HEK293 (cell line): ENCODE measurements at regions not wholly inside any gene's neighbourhood (a gene's known extent, or its start where the extent isn't known, plus 50 kb on each side); places are given as distances from the start of the nearest gene placed in this dataset.

Source experiments
- CTCF ChIA-PET: fragments of 350-600 bp; formaldehyde crosslinking; extraction: SDS; loops from one replicate; lab custom pipeline; 2021; ENCODE audit warnings: antibody characterized with exemption; lab: Yijun Ruan, JAX
- POLR2A ChIA-PET: fragments of 300-600 bp; formaldehyde crosslinking; extraction: SDS; loops from one replicate; lab custom pipeline; 2020; ENCODE audit warnings: antibody characterized with exemption, inconsistent platforms; lab: Yijun Ruan, JAX
- H3K27ac ChIP-seq: fragments of 200-500 bp; sonication (Bioruptor generic); 2 replicates; pipeline ENCODE4 v1.5.1; 2014; ENCODE audit warnings: low read depth, low read length, control low read depth, inconsistent platforms; ENCODE audit errors: extremely low read depth
- H3K36me3 ChIP-seq, 2 experiments: fragments of 200-500 bp in 1 of 2; sonication (Bioruptor generic) in 1 of 2; 1 replicate in 1 of 2; 2 replicates in 1 of 2; pipeline ENCODE4 v1.5.1; 2014 to 2017; ENCODE audit warnings: inconsistent platforms in 2 of 2, low read length in 2 of 2; ENCODE audit not compliant: control insufficient read depth in 2 of 2, insufficient read depth in 1 of 2
- H3K4me1 ChIP-seq: fragments of 200-500 bp; sonication (Bioruptor generic); 2 replicates; pipeline ENCODE4 v1.5.1; 2014; ENCODE audit warnings: mild to moderate bottlenecking, low read length, inconsistent platforms; ENCODE audit not compliant: control insufficient read depth, insufficient read depth
- H3K4me3 ChIP-seq: 2 replicates; pipeline ENCODE4 v1.5.1; 2011; ENCODE audit warnings: low read depth, mild to moderate bottlenecking, control low read depth, low read length, moderate library complexity
- H3K9me3 ChIP-seq: fragments of 200-500 bp; sonication (Bioruptor generic); 2 replicates; pipeline ENCODE4 v1.5.1; 2014; ENCODE audit warnings: low read depth, low read length, inconsistent platforms; ENCODE audit not compliant: control insufficient read depth, insufficient read depth
- KLF16 ChIP-seq: fragments of 450-650 bp; formaldehyde crosslinking; IDR thresholded peaks from 2 replicates; pipeline ENCODE4 v1.5.1; 2017; ENCODE audit warnings: missing biosample characterization, missing genetic modification characterization
- KLF17 ChIP-seq: fragments of 450-650 bp; formaldehyde crosslinking; IDR thresholded peaks from 2 replicates; pipeline ENCODE4 v1.5.1; 2016; ENCODE audit warnings: missing biosample characterization, missing genetic modification characterization
- PBX3 ChIP-seq: sonication (generic); formaldehyde crosslinking; IDR thresholded peaks from 2 replicates; pipeline ENCODE4 v1.8.1; 2022; ENCODE audit warnings: mild to moderate bottlenecking, moderate library complexity, missing genetic modification reagents
- SP3 ChIP-seq: fragments of 450-650 bp; formaldehyde crosslinking; IDR thresholded peaks from 2 replicates; pipeline ENCODE4 v1.5.1; 2016; ENCODE audit warnings: missing biosample characterization, missing genetic modification characterization
- ZBTB8A ChIP-seq: fragments of 450-650 bp; formaldehyde crosslinking; IDR thresholded peaks from 2 replicates; pipeline ENCODE4 v1.5.1; 2016; ENCODE audit warnings: missing biosample characterization, missing genetic modification characterization
- ZNF175 ChIP-seq: fragments of 450-650 bp; formaldehyde crosslinking; IDR thresholded peaks from 2 replicates; pipeline ENCODE4 v1.5.1; 2016; ENCODE audit warnings: missing biosample characterization, missing genetic modification characterization
- ZNF184 ChIP-seq: fragments of 450-650 bp; IDR thresholded peaks from 2 replicates; pipeline ENCODE4 v1.5.1; 2018; ENCODE audit warnings: missing biosample characterization, mild to moderate bottlenecking, missing genetic modification characterization
- ZNF513 ChIP-seq: fragments of 450-650 bp; IDR thresholded peaks from 2 replicates; pipeline ENCODE4 v1.5.1; 2018; ENCODE audit warnings: missing biosample characterization, missing genetic modification characterization
- ZNF518A ChIP-seq: fragments of 450-650 bp; formaldehyde crosslinking; conservative IDR thresholded peaks from 2 replicates; pipeline ENCODE4 v1.5.1; 2016; ENCODE audit warnings: low read depth, missing biosample characterization, missing genetic modification characterization
- ZNF596 ChIP-seq: fragments of 450-650 bp; IDR thresholded peaks from 2 replicates; pipeline ENCODE4 v1.5.0; 2018; ENCODE audit warnings: missing biosample characterization, mild to moderate bottlenecking, missing genetic modification characterization, moderate library complexity
- ZNF624 ChIP-seq: fragments of 450-650 bp; formaldehyde crosslinking; IDR thresholded peaks from 2 replicates; pipeline ENCODE4 v1.5.1; 2017; ENCODE audit warnings: missing biosample characterization, missing genetic modification characterization
- ZNF664 ChIP-seq: fragments of 450-650 bp; formaldehyde crosslinking; IDR thresholded peaks from 2 replicates; pipeline ENCODE4 v1.5.1; 2016; ENCODE audit warnings: missing biosample characterization, missing genetic modification characterization
- ZNF677 ChIP-seq: fragments of 450-650 bp; IDR thresholded peaks from 2 replicates; pipeline ENCODE4 v1.5.0; 2018; ENCODE audit warnings: missing biosample characterization, mild to moderate bottlenecking, missing genetic modification characterization, moderate library complexity
- ZNF76 ChIP-seq: fragments of 450-650 bp; formaldehyde crosslinking; IDR thresholded peaks from 2 replicates; pipeline ENCODE4; 2016; ENCODE audit warnings: low read depth, missing biosample characterization, missing genetic modification characterization, borderline replicate concordance
- ZNF843 ChIP-seq: fragments of 450-650 bp; formaldehyde crosslinking; IDR thresholded peaks from 2 replicates; pipeline ENCODE4 v1.5.1; 2016; ENCODE audit warnings: missing biosample characterization, missing genetic modification characterization
- TF ChIP-seq, protein P1 (sequence below): fragments of 450-650 bp; formaldehyde crosslinking; IDR thresholded peaks from 2 replicates; pipeline ENCODE4 v1.5.1; 2016; ENCODE audit warnings: missing biosample characterization, missing genetic modification characterization
- TF ChIP-seq, protein P2 (sequence below): fragments of 450-650 bp; formaldehyde crosslinking; IDR thresholded peaks from 2 replicates; pipeline ENCODE4 v1.5.1; 2016; ENCODE audit warnings: missing biosample characterization, missing genetic modification characterization
- TF ChIP-seq, protein P3 (sequence below): fragments of 450-650 bp; formaldehyde crosslinking; IDR thresholded peaks from 2 replicates; pipeline ENCODE4 v1.5.1; 2017; ENCODE audit warnings: missing biosample characterization, missing genetic modification characterization

DNA sequence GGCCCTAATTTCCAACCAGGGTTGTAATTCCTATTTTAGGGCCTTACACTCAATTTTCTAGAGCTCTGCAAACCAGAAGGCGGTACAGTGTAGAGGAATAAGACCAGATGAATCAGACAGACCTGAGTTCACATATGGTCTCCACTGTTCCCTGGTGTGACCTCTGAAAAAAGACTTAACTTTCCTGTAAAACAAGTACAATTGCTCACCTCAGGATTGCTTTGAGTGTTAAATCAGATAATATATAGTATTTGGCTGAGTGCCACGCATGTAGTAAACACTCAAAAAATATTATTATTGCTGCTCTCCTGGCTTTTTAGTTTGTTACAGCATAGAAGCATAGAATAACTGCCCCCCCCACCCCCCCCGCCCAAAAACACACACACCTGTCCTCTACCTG lies 51.0 kb upstream of the STT3B start (continued):
- no peak for TF ChIP-seq ZNF518A
- TF ChIP-seq ZNF175, result no peak
- TF ChIP-seq, protein P1, sequence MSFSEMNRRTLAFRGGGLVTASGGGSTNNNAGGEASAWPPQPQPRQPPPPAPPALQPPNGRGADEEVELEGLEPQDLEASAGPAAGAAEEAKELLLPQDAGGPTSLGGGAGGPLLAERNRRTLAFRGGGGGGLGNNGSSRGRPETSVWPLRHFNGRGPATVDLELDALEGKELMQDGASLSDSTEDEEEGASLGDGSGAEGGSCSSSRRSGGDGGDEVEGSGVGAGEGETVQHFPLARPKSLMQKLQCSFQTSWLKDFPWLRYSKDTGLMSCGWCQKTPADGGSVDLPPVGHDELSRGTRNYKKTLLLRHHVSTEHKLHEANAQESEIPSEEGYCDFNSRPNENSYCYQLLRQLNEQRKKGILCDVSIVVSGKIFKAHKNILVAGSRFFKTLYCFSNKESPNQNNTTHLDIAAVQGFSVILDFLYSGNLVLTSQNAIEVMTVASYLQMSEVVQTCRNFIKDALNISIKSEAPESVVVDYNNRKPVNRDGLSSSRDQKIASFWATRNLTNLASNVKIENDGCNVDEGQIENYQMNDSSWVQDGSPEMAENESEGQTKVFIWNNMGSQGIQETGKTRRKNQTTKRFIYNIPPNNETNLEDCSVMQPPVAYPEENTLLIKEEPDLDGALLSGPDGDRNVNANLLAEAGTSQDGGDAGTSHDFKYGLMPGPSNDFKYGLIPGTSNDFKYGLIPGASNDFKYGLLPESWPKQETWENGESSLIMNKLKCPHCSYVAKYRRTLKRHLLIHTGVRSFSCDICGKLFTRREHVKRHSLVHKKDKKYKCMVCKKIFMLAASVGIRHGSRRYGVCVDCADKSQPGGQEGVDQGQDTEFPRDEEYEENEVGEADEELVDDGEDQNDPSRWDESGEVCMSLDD (tag by site-specific recombination), result no peak
- TF ChIP-seq ZNF513 (tag by site-specific recombination), result no peak
- TF ChIP-seq ZNF624 (tag by site-specific recombination), result no peak
- TF ChIP-seq, all 188 proteins: peak for 0

DNA sequence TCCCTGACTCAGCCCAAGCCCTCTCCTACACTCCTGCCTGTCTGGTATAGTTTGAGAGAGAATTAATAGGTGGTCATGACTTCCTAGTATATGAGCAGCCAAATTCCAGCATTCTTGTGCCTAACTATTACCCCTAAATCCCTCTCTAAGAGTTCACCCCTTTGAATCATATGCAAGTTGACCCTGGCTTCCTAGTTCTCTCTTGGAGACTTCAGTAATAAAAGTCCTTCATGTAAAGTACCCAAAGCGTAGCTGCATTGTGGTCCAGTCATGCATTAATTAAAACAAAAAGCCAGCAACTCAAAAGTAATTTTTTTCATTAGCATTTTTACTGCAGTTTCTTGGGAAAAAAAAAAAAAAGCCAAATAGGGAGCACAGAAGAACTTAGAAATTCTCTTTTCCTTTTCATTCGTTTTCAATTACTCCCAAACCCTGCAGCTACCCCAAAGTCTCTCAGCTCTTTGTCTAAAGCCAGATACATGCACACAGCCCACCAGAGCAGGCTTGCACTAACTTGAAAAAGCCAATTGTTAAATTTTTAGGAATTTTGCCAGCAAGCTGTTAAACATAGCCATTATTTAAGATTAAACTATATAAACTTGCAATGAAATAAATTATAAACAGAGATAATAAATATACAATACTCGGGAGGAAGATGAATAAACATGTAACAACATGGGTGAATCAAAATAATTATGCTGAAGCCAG lies 50.1 kb upstream of the STT3B start:
- ChIA-PET POLR2A (no interaction called here), CTCF (no interaction called here)
- no peak overlapping the region for H3K4me3 ChIP-seq
- no peaks in the 10 kb centered on the region for H3K4me1 ChIP-seq
- H3K9me3 ChIP-seq, result no peaks in the 10 kb centered on the region
- no peak overlapping the region for H3K27ac ChIP-seq
- no peaks in the 10 kb centered on the region for H3K36me3 ChIP-seq
- no peak for TF ChIP-seq KLF17 (tag by site-specific recombination)
- TF ChIP-seq SP3 (tag by site-specific recombination), result no peak
- TF ChIP-seq ZNF76, result no peak
- no peak for TF ChIP-seq ZNF843
- TF ChIP-seq KLF16 (tag by site-specific recombination), result no peak
- TF ChIP-seq, protein P2, sequence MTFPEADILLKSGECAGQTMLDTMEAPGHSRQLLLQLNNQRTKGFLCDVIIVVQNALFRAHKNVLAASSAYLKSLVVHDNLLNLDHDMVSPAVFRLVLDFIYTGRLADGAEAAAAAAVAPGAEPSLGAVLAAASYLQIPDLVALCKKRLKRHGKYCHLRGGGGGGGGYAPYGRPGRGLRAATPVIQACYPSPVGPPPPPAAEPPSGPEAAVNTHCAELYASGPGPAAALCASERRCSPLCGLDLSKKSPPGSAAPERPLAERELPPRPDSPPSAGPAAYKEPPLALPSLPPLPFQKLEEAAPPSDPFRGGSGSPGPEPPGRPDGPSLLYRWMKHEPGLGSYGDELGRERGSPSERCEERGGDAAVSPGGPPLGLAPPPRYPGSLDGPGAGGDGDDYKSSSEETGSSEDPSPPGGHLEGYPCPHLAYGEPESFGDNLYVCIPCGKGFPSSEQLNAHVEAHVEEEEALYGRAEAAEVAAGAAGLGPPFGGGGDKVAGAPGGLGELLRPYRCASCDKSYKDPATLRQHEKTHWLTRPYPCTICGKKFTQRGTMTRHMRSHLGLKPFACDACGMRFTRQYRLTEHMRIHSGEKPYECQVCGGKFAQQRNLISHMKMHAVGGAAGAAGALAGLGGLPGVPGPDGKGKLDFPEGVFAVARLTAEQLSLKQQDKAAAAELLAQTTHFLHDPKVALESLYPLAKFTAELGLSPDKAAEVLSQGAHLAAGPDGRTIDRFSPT (tag by site-specific recombination), result no peak
- no peak for TF ChIP-seq PBX3 (CRISPR knock-in tag)
- TF ChIP-seq ZNF677 (tag by site-specific recombination), result no peak
- TF ChIP-seq ZNF596 (tag by site-specific recombination), result no peak
- TF ChIP-seq ZNF184, result no peak
- no peak for TF ChIP-seq ZNF664
- TF ChIP-seq ZBTB8A, result no peak
- TF ChIP-seq, protein P3, sequence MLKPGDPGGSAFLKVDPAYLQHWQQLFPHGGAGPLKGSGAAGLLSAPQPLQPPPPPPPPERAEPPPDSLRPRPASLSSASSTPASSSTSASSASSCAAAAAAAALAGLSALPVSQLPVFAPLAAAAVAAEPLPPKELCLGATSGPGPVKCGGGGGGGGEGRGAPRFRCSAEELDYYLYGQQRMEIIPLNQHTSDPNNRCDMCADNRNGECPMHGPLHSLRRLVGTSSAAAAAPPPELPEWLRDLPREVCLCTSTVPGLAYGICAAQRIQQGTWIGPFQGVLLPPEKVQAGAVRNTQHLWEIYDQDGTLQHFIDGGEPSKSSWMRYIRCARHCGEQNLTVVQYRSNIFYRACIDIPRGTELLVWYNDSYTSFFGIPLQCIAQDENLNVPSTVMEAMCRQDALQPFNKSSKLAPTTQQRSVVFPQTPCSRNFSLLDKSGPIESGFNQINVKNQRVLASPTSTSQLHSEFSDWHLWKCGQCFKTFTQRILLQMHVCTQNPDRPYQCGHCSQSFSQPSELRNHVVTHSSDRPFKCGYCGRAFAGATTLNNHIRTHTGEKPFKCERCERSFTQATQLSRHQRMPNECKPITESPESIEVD (tag by site-specific recombination), result no peak
- TF ChIP-seq ZNF513 (tag by site-specific recombination), result no peak
